SK-N-SH treated with all-trans-retinoic acid at 6 μM for 48 hours (cell line): ENCODE measurements at regions not wholly inside any gene's neighbourhood (a gene's known extent, or its start where the extent isn't known, plus 50 kb on each side); places are given as distances from the start of the nearest gene placed in this dataset.

Experiments
- ATAC-seq: fragments of 200-7000 bp; cut with Tn5 transposase; 3 replicates; pipeline ENCODE4 v1.9.1; 2020; ENCODE audit warnings: mild to moderate bottlenecking, moderate library complexity
- ARNTL ChIP-seq: fragments of 450-650 bp; formaldehyde crosslinking; IDR thresholded peaks from 2 replicates; pipeline ENCODE4 v1.5.0; 2020; ENCODE audit warnings: low read depth, mild to moderate bottlenecking, moderate library complexity, borderline replicate concordance
- CREB5 ChIP-seq: fragments of 250-450 bp; sonication (Bioruptor Pico); IDR thresholded peaks from 2 replicates; pipeline ENCODE4 v1.5.1; 2020; ENCODE audit warnings: low read depth, mild to moderate bottlenecking, moderate library complexity
- CSDC2 ChIP-seq: fragments of 250-450 bp; sonication (Bioruptor Pico); IDR thresholded peaks from 2 replicates; pipeline ENCODE4 v1.5.0; 2020; ENCODE audit warnings: mild to moderate bottlenecking, moderate library complexity
- ESRRG ChIP-seq: fragments of 250-450 bp; sonication (Bioruptor Pico); IDR thresholded peaks from 2 replicates; pipeline ENCODE4 v1.6.1; 2021; ENCODE audit warnings: mild to moderate bottlenecking
- GLIS3 ChIP-seq: fragments of 250-450 bp; sonication (Bioruptor Pico); IDR thresholded peaks from 2 replicates; pipeline ENCODE4 v1.5.0; 2020; ENCODE audit warnings: mild to moderate bottlenecking, moderate library complexity
- ISL1 ChIP-seq: fragments of 250-450 bp; sonication (Bioruptor Pico); IDR thresholded peaks from 2 replicates; pipeline ENCODE4 v2.1.2; 2022; ENCODE audit warnings: mild to moderate bottlenecking, moderate library complexity
- OSR1 ChIP-seq: fragments of 250-450 bp; sonication (Bioruptor Pico); IDR thresholded peaks from 2 replicates; pipeline ENCODE4 v1.8.0; 2022; ENCODE audit warnings: moderate library complexity, mild to moderate bottlenecking, inconsistent platforms
- POU6F1 ChIP-seq: fragments of 250-450 bp; sonication (Bioruptor Pico); IDR thresholded peaks from 2 replicates; pipeline ENCODE4 v1.8.0; 2021; ENCODE audit warnings: low read depth, mild to moderate bottlenecking, moderate library complexity, borderline replicate concordance
- PPARA ChIP-seq: fragments of 250-450 bp; sonication (Bioruptor Pico); IDR thresholded peaks from 2 replicates; pipeline ENCODE4 v1.5.0; 2020; ENCODE audit warnings: mild to moderate bottlenecking, borderline replicate concordance
- RARB ChIP-seq: fragments of 250-450 bp; sonication (Bioruptor Pico); IDR thresholded peaks from 2 replicates; pipeline ENCODE4 v1.8.0; 2021; ENCODE audit warnings: mild to moderate bottlenecking, moderate library complexity
- SNAI2 ChIP-seq: fragments of 250-450 bp; sonication (Bioruptor Pico); IDR thresholded peaks from 2 replicates; pipeline ENCODE4 v1.5.0; 2020; ENCODE audit warnings: mild to moderate bottlenecking, moderate library complexity
- TCF4 ChIP-seq: fragments of 250-450 bp; sonication (Bioruptor Pico); IDR thresholded peaks from 2 replicates; pipeline ENCODE4 v1.8.0; 2021; ENCODE audit warnings: mild to moderate bottlenecking, moderate library complexity, borderline replicate concordance
- TSHZ2 ChIP-seq: fragments of 250-450 bp; sonication (Bioruptor Pico); IDR thresholded peaks from 2 replicates; pipeline ENCODE4 v1.5.0; 2020; ENCODE audit warnings: mild to moderate bottlenecking, moderate library complexity
- ZC3H10 ChIP-seq: fragments of 250-450 bp; sonication (Bioruptor Pico); IDR thresholded peaks from 2 replicates; pipeline ENCODE4 v1.5.1; 2021; ENCODE audit warnings: mild to moderate bottlenecking, moderate library complexity
- ZFP3 ChIP-seq: fragments of 250-450 bp; sonication (Bioruptor Pico); IDR thresholded peaks from 2 replicates; pipeline ENCODE4 v1.5.0; 2020; ENCODE audit warnings: mild to moderate bottlenecking, moderate library complexity
- ZFP30 ChIP-seq: fragments of 450-650 bp; formaldehyde crosslinking; IDR thresholded peaks from 2 replicates; pipeline ENCODE4 v1.5.0; 2022; ENCODE audit warnings: mild to moderate bottlenecking, moderate library complexity
- ZNF565 ChIP-seq: fragments of 450-650 bp; formaldehyde crosslinking; conservative IDR thresholded peaks from 2 replicates; pipeline ENCODE4 v1.5.0; 2020; ENCODE audit warnings: low read depth, mild to moderate bottlenecking, moderate library complexity
- ZNF70 ChIP-seq: fragments of 450-650 bp; formaldehyde crosslinking; IDR thresholded peaks from 2 replicates; pipeline ENCODE4 v1.5.0; 2020; ENCODE audit warnings: mild to moderate bottlenecking, moderate library complexity
- ZNF8 ChIP-seq: fragments of 450-650 bp; formaldehyde crosslinking; IDR thresholded peaks from 2 replicates; pipeline ENCODE4 v1.5.0; 2020; ENCODE audit warnings: mild to moderate bottlenecking, moderate library complexity
- TF ChIP-seq, protein P1 (sequence below): fragments of 250-450 bp; sonication (Bioruptor Pico); IDR thresholded peaks from 2 replicates; pipeline ENCODE4 v1.5.1; 2021; ENCODE audit warnings: mild to moderate bottlenecking, moderate library complexity

DNA sequence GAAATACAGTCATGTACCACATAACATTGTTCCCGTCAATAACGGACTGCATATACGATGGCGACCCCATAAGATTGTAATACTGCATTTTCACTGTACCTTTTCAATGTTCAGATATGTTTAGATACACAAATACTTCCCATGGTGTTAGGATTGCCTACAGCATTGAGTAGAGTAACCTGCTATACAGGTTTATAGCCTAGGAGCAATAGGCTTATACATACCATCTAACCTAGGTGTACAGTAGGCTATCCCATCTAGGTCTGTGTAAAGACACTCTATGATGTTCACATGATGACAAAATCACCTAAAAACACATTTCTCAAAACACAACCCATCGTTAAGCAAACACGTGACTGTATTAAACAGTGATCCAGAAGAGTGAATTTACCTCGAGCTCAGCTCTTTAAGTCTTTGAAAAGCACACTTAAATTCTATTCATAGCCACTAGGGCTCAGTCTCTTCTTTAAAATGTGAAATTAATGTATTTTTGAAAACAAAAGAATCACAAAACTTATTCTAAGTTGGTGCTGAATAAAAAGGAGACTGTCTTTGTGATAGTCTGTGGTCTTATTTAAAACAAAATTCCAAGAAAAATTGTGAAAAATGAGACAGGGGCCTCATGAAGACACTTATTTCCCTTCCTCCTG is 239.1 kb upstream of the ARID2 start:
- TF ChIP-seq ISL1: no peak
- no peak for TF ChIP-seq ZNF70 (CRISPR knock-in tag)
- TF ChIP-seq TSHZ2 (CRISPR knock-in tag): no peak
- TF ChIP-seq ESRRG: no peak
- TF ChIP-seq ZFP30 (CRISPR knock-in tag): no peak
- no peak for TF ChIP-seq OSR1 (CRISPR knock-in tag)
- no peak for TF ChIP-seq CSDC2 (CRISPR knock-in tag)
- TF ChIP-seq, protein P1, sequence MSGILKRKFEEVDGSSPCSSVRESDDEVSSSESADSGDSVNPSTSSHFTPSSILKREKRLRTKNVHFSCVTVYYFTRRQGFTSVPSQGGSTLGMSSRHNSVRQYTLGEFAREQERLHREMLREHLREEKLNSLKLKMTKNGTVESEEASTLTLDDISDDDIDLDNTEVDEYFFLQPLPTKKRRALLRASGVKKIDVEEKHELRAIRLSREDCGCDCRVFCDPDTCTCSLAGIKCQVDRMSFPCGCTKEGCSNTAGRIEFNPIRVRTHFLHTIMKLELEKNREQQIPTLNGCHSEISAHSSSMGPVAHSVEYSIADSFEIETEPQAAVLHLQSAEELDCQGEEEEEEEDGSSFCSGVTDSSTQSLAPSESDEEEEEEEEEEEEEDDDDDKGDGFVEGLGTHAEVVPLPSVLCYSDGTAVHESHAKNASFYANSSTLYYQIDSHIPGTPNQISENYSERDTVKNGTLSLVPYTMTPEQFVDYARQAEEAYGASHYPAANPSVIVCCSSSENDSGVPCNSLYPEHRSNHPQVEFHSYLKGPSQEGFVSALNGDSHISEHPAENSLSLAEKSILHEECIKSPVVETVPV (CRISPR knock-in tag): no peak
- no peak for TF ChIP-seq ARNTL (CRISPR knock-in tag)
- no peak for TF ChIP-seq ZC3H10
- TF ChIP-seq ZNF565 (CRISPR knock-in tag): no peak
- no peak for TF ChIP-seq TCF4 (CRISPR knock-in tag)
- no peak for TF ChIP-seq SNAI2 (CRISPR knock-in tag)
- TF ChIP-seq PPARA: no peak
- no peak for TF ChIP-seq ZFP3 (CRISPR knock-in tag)
- TF ChIP-seq ZNF8 (CRISPR knock-in tag): no peak
- no peak for TF ChIP-seq GLIS3 (CRISPR knock-in tag)
- TF ChIP-seq RARB (CRISPR knock-in tag): no peak
- TF ChIP-seq POU6F1 (CRISPR knock-in tag): no peak
- TF ChIP-seq, all 23 proteins: peak for 0
- no peak for ATAC-seq

- ATAC-seq: no peak
- TF ChIP-seq ZNF8 (CRISPR knock-in tag): no peak
- no peak for TF ChIP-seq POU6F1 (CRISPR knock-in tag)
- no peak for TF ChIP-seq GLIS3 (CRISPR knock-in tag)
- no peak for TF ChIP-seq ZC3H10
- no peak for TF ChIP-seq TCF4 (CRISPR knock-in tag)
- no peak for TF ChIP-seq CSDC2 (CRISPR knock-in tag)
- no peak for TF ChIP-seq ZFP3 (CRISPR knock-in tag)
- TF ChIP-seq CREB5: no peak
- TF ChIP-seq, protein P1 (CRISPR knock-in tag): no peak
These were observed 235.2 kb upstream of the ARID2 start for GRCh38 chr12:45494279-45494678.
